ENCODE measurements at regions not wholly inside any gene's neighbourhood (a gene's known extent, or its start where the extent isn't known, plus 50 kb on each side); places are given as distances from the start of the nearest gene placed in this dataset.
A peak's percentile ranks its signal among the peaks of the same experiment; 100 is the strongest.

DNA sequence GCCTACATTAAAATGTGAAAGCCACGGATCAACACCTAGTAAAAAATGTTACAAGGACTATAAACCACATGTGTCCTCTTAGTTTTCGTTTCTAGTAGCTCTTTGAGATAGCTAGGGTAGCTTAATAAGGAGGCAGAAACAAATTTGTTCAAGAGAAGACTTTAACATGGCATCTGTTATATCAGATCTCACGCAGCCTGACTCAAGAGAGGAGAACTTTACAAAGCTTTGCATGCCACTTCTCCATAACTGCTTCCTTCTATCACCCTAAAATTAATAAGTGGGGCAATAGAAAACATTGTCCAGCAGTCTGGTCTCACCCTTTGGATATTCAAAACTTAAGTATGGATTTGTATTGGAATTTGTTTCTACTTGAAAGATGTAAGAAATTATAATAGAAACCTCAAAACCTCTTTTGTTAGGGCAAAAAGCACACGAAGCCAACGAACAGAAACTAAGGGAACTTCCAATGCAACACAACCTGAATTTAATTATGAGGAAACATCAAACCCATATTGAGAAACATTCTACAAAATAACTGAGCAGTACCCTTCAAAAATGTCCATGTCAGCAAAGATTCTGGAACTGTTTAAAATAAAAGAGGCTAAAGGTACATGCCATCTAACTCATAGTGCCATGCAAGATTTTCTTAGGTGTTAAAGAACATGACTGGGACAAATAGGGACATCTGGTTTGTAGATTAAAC, 194.8 kb downstream of the LRIG3 start:
- Histone ChIP-seq H3F3A (ENCODE audit: low read length, unreplicated experiment) (no peaks in the 10 kb centered on the region), H3K9me2 (replicated peaks; ENCODE audit: low read length) (no peaks in the 10 kb centered on the region), H4K20me1 (ENCODE audit: low read length) (no peaks in the 10 kb centered on the region), H2AFZ (ENCODE audit: low read length) (no peak overlapping the region), H3K36me3 (ENCODE audit: low read depth, low read length) (no peaks in the 10 kb centered on the region), H3K4me1 (ENCODE audit: insufficient read depth, low read length) (no peaks in the 10 kb centered on the region), H3K4me2 (ENCODE audit: low read length) (no peak overlapping the region), H3K27ac (ENCODE audit: low read length) (no peak overlapping the region), H3K4me3 (ENCODE audit: low read length) (no peak overlapping the region), H3K79me2 (ENCODE audit: low read length) (no peaks in the 10 kb centered on the region), H3K27me3 (ENCODE audit: low read length) (no peaks in the 10 kb centered on the region), H3K9me3 (ENCODE audit: low read length) (no peaks in the 10 kb centered on the region), H3K9ac (ENCODE audit: low read length) (no peak overlapping the region)
- ChIA-PET POLR2A (ENCODE audit: unreplicated experiment) (interaction anchor here (0.7 kb wide), 1 partner anchor 130 kb away, joined by 4 read pairs; no protein-coding TSS in a partner anchor), CTCF (no interaction called here)
- no TSS peak for BruUV-seq (replicated peaks)
- TF ChIP-seq EZH2 (IDR thresholded peaks at IDR 0.05; ENCODE audit: low read length, unreplicated experiment) (no peak), EZH2phosphoT487 (IDR thresholded peaks at IDR 0.05; ENCODE audit: borderline replicate concordance, low read length) (no peak)
- TF ChIP-seq, protein P1, sequence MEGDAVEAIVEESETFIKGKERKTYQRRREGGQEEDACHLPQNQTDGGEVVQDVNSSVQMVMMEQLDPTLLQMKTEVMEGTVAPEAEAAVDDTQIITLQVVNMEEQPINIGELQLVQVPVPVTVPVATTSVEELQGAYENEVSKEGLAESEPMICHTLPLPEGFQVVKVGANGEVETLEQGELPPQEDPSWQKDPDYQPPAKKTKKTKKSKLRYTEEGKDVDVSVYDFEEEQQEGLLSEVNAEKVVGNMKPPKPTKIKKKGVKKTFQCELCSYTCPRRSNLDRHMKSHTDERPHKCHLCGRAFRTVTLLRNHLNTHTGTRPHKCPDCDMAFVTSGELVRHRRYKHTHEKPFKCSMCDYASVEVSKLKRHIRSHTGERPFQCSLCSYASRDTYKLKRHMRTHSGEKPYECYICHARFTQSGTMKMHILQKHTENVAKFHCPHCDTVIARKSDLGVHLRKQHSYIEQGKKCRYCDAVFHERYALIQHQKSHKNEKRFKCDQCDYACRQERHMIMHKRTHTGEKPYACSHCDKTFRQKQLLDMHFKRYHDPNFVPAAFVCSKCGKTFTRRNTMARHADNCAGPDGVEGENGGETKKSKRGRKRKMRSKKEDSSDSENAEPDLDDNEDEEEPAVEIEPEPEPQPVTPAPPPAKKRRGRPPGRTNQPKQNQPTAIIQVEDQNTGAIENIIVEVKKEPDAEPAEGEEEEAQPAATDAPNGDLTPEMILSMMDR (conservative IDR thresholded peaks at IDR 0.05; ENCODE audit: low read depth, low read length): no peak
- ATAC-seq (no peak), DNase-seq (no peak)
- intact Hi-C loops (cut with micrococcal nuclease): no loop called here

DNA sequence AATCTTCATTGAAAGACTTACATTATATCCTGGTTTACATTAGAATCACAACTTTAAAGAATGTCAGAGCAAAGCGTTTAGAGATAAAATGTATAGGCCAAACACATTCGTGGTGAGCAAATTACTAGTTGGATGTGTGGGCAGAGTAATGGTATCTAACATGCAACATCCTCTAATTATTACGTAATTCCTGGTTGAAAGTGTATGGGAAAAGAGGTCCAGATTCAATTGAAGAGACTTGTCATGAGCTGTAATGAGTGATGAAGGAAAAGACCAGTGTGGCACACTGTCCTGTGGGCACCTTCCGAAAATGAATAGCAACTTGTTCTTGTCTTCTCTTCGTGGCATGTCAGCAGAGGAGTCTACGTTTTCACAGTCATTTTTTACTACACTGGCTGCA, 192.8 kb downstream of the LRIG3 start:
- Histone ChIP-seq H3K4me1 (ENCODE audit: insufficient read depth, low read length) (no peaks in the 10 kb centered on the region), H3K4me2 (ENCODE audit: low read length) (no peak overlapping the region), H3K9me2 (replicated peaks; ENCODE audit: low read length) (no peaks in the 10 kb centered on the region), H3K9me3 (ENCODE audit: low read length) (no peaks in the 10 kb centered on the region), H3K79me2 (ENCODE audit: low read length) (no peaks in the 10 kb centered on the region), H3F3A (ENCODE audit: low read length, unreplicated experiment) (no peaks in the 10 kb centered on the region), H3K9ac (ENCODE audit: low read length) (no peak overlapping the region), H2AFZ (ENCODE audit: low read length) (no peak overlapping the region), H3K36me3 (ENCODE audit: low read depth, low read length) (no peaks in the 10 kb centered on the region), H3K4me3 (ENCODE audit: low read length) (no peak overlapping the region), H4K20me1 (ENCODE audit: low read length) (no peaks in the 10 kb centered on the region), H3K27ac (ENCODE audit: low read length) (no peak overlapping the region), H3K27me3 (ENCODE audit: low read length) (no peaks in the 10 kb centered on the region)
- ATAC-seq (no peak), DNase-seq (no peak)
- TF ChIP-seq EZH2phosphoT487 (IDR thresholded peaks at IDR 0.05; ENCODE audit: borderline replicate concordance, low read length): no peak
- TF ChIP-seq EZH2 (IDR thresholded peaks at IDR 0.05; ENCODE audit: low read length, unreplicated experiment): no peak
- TF ChIP-seq, protein P1 (conservative IDR thresholded peaks at IDR 0.05; ENCODE audit: low read depth, low read length): no peak
- intact Hi-C loops (cut with micrococcal nuclease): no loop called here
- ChIA-PET POLR2A (ENCODE audit: unreplicated experiment) (no interaction called here), CTCF (no interaction called here)
- BruUV-seq (replicated peaks): no TSS peak

DNA sequence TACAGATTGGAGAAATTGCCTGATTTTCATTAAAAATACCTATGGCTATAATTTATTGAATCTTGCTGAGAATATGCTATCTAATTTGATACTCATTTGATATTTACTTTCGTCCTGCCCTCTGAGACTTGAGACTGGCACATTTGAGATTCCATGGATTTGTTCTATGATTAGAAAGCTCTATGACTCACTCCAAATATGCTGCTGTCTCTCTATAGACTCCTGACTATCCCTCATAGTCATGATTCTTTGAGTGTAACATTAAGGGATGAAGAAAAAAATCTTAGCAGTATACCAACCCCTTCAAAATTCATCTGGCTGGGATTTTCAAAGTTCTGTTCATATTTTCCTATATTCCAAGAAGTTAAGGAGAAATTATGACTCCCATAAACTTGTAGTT, 191.9 kb downstream of the LRIG3 start:
- Histone ChIP-seq H3K4me2 (ENCODE audit: low read length) (no peak overlapping the region), H3K36me3 (ENCODE audit: low read depth, low read length) (no peaks in the 10 kb centered on the region), H3K9me2 (replicated peaks; ENCODE audit: low read length) (no peaks in the 10 kb centered on the region), H3K27me3 (ENCODE audit: low read length) (no peaks in the 10 kb centered on the region), H3K27ac (ENCODE audit: low read length) (no peak overlapping the region), H2AFZ (ENCODE audit: low read length) (no peak overlapping the region), H3K4me1 (ENCODE audit: insufficient read depth, low read length) (no peaks in the 10 kb centered on the region), H3K9me3 (ENCODE audit: low read length) (no peaks in the 10 kb centered on the region), H3F3A (ENCODE audit: low read length, unreplicated experiment) (no peaks in the 10 kb centered on the region), H3K4me3 (ENCODE audit: low read length) (no peak overlapping the region), H3K9ac (ENCODE audit: low read length) (no peak overlapping the region), H4K20me1 (ENCODE audit: low read length) (no peaks in the 10 kb centered on the region), H3K79me2 (ENCODE audit: low read length) (no peaks in the 10 kb centered on the region)
- DNase-seq (peak; percentile 20), ATAC-seq (peak; percentile 29; the same call in 1 of the 2 replicates)
- POLR2A ChIA-PET (ENCODE audit: unreplicated experiment): interaction anchor here (0.6 kb wide), 1 partner anchor 124 kb away, joined by 3 read pairs; no protein-coding TSS in a partner anchor
- CTCF ChIA-PET: no interaction called here
- BruUV-seq (replicated peaks): no TSS peak
- TF ChIP-seq EZH2phosphoT487 (IDR thresholded peaks at IDR 0.05; ENCODE audit: borderline replicate concordance, low read length) (no peak), EZH2 (IDR thresholded peaks at IDR 0.05; ENCODE audit: low read length, unreplicated experiment) (no peak)
- TF ChIP-seq, protein P1 (conservative IDR thresholded peaks at IDR 0.05; ENCODE audit: low read depth, low read length): no peak
- intact Hi-C loops (cut with micrococcal nuclease): no loop called here
